HG02970 (cell line): ENCODE measurements at regions not wholly inside any gene's neighbourhood (a gene's known extent, or its start where the extent isn't known, plus 50 kb on each side); places are given as distances from the start of the nearest gene placed in this dataset.
"Not testable (repeated sequence)": the region's sequence is repeated elsewhere in the genome, so short reads cannot be mapped to it uniquely, and the experiment has no call there.

Experiments
- ATAC-seq: cut with Tn5 transposase; IDR thresholded peaks from one replicate; pipeline ENCODE4 v1.9.1; 2021; ENCODE audit warnings: mild to moderate bottlenecking, moderate library complexity, moderate number of reproducible peaks; ENCODE audit not compliant: unreplicated experiment, low FRiP score

- no peak for ATAC-seq
Measured at GRCh38 chr15:62495670-62496614, 330.9 kb upstream of the C2CD4B start.

DNA sequence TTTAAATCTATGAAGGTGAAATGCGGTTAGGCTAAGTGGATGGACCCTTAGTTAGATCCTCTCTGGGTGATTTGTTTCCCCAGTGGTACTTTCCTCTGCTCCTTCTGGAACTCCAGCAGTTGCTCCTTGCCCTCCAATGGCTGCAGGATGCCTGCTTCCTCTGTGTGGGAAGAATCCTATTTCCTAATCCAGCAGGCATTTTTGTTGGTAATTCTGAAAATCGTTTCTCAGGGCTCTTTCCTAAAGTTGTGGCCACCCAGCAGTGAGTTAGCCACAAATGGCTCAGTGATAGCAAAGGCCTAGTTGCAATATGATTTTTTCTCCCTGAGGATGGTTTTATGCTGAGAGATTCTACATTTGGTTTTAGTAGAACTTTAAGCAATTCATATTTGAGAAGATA is 332.3 kb upstream of the C2CD4B start:
- ATAC-seq = no peak

DNA sequence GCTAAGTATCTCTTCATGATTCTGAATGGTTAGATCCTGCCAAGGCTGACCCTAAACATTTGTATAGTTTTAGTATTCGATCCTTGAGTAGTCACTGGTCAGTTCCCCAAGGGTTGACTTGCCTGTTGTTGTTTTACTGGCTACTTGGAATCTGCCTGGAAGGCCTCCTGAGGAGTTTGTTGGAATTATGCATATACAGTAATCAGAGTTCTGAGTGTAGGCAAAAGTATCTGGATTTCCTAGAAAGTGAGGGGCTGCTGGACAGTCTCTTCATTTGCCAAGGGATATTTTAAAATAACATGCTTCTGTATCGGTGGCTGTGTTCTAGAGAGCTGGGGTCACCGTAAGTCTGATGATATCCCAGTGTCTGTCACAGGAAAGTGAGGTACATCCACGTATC is 333.2 kb upstream of the C2CD4B start:
- no peak for ATAC-seq

DNA sequence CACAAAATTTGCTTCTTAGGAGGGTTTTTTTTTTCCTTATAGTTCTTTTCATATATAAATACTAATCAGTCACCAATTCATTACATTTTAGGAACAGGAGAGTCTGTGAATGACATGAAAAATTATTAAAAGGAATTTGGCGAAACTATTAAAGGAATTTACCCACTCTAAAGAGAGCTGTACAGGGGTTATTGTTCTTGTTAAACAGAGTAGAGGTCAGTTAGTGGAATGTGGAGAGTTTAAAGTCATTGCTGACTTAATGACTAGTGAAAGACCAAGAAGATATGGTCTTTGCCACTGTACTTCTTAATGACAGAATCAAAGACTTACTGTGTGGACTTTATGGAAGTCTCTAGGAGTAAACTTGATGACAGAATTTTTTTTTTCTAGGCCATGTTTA is 333.6 kb upstream of the C2CD4B start:
- ATAC-seq = no peak

- no peak for ATAC-seq
Measured at GRCh38 chr15:62500325-62500724, 335.2 kb upstream of the C2CD4B start.

DNA sequence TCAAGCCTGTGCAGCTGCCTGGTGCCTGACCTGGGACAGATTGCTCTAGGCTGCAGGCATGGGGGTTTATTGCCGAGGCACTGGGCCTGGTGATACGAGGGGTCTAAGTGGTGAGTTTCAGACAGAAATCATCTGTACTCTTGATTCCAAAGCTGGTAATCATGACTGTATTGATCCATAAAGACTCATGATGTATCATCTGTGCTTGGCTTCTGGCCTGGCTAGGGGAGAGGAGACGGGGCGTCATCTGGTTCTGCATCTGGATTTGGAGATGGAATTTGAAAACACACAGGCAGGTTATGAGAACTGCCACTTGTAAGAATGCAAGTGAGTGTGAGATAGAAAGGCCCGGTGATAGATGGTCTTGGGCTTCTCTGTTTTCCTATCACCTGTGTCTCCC is 337.4 kb upstream of the C2CD4B start:
- no peak for ATAC-seq

DNA sequence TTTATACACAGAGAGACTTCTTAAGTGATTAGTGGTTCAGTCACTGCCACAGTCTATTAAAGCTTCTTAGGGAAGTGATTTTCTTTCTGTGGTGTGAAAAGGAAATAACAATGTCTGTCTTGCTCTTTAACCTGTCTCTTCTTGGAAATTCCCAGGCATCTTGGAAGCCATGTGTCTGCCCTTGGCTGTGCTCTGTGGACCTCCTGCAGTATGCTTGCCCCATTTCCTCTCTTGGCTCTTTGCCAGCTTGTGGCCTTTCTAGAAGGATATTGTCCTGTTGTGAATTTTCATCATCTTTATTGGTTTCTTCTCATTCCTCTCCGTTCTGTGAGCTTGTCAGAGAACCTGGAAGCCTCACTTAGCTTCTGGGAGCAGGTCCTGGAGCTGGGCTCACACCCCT is 338.4 kb upstream of the C2CD4B start:
- ATAC-seq = no peak

DNA sequence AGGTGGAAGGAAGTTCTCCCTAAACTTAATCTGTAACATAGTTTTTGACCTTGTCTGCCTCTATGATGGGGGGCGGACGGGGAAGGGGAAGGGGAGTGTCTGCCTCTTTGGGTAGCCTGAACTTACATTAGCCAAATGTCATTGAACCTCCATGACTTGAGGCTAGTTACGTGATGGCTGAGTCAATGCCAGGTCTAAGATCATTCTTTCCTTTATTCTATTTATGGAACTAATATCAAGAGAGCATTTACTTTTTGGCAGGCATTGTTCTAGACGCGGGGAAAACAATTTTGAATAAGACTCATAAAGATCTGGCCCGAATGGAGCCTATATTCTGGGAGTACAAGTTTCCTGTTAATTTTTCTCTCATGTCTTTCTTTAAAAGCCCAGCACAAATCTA is 340.7 kb upstream of the C2CD4B start:
- ATAC-seq = no peak

GRCh38 chr15:62506217-62506805 is 341.2 kb upstream of the C2CD4B start:
- no peak for ATAC-seq

GRCh38 chr15:62509395-62509958 is 344.4 kb upstream of the C2CD4B start:
- ATAC-seq = no peak

- ATAC-seq = no peak
Measured at GRCh38 chr15:62510791-62511190, 345.7 kb upstream of the C2CD4B start.

- ATAC-seq = no peak
Measured at GRCh38 chr15:62512904-62513303, 347.8 kb upstream of the C2CD4B start.

GRCh38 chr15:62513893-62514292 is 348.8 kb upstream of the C2CD4B start:
- no peak for ATAC-seq

DNA sequence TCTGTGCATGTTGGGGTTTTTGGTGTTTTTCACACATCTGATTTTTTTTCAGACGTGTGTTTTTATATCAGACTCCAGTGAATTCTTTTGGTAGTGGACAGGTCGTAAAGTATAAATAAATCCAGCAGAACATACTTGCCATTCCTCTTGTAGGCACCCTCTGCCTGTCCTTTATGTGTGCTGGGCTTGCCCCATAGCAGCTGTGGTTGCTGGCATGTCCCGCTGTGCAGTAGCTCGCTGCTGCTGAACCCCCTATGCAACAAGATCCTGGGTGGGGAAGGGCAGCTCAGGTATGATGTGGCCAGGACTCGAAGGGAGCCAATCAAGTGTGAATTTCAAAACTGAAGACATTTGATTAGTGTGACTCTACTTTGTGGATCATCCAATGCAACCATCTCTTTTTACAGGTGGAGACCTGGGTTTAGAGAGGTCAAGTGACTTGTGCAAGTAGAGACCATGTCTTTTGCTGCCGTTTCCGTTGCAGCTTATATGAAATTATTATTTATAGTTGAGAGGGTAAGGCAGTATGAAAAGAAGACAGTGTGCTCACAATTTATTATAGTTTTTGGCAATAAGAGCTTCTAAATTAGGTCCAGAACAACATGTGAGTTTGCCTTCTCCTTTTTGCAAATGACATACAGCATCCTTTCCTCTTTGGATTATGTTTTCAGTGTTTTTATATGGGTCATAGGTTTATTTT is 350.8 kb upstream of the C2CD4B start:
- no peak for ATAC-seq

DNA sequence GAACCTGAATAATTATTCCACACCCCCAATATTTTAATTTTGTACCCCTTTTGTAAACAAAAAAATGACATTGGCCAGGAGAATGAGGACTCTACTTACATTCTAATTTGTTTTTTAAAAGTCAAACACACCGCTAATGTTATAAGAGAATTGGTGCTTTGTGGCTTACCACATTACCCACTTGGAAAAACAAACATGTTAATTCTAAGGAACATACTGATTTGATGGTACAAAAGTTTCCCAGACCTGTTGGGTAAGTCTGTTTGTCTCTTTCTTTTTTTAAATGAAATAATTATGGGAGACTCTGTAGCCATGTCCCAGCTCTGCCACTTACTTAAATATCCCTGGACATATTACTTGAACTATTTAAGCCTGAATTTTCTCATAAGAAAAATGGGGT is 352.5 kb upstream of the C2CD4B start:
- ATAC-seq = no peak

GRCh38 chr15:62518666-62519065 is 353.6 kb upstream of the C2CD4B start:
- ATAC-seq = not testable (repeated sequence)

DNA sequence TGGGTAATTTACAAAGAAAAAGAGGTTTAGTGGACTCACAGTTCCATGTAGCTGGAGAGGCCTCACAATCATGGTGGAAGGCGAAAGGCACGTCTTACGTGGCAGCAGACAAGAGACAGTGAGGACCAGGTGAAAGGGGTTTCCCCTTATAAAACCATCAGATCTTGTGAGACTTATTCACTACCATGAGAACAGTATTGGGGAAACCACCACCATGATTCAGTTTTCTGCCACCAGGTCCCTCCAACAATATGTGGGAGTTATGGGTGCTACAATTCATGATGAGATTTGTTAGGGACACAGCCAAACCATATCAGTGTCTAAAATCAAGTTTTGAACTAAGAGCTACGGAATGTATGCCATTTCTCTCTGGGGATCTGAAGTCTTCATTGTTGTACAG is 354.8 kb upstream of the C2CD4B start:
- ATAC-seq = no peak

GRCh38 chr15:62520887-62521286 is 355.8 kb upstream of the C2CD4B start:
- ATAC-seq = no peak

- ATAC-seq = no peak
Measured at GRCh38 chr15:62521396-62521795, 356.3 kb upstream of the C2CD4B start.

- no peak for ATAC-seq
Measured at GRCh38 chr15:62524848-62525247, 359.8 kb upstream of the C2CD4B start.

DNA sequence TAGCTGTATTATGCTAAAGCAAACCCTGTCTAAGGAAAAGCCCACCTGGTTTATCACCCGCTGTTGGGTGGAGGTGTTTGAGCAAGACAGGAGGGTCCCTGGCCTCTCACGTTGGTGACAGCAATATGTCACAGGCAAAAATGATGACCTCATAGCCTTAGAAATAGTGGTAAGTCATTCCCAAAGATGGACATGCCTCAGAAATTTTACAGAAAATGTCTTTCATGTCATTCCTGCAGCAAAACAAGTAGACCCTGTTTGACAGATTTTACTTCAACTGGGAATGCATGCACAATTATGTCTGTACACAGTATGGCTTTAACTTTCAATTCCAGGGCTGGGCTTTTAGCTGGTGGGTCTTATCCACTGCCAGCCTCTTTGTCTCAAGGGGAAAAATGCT is 362.3 kb upstream of the C2CD4B start:
- no peak for ATAC-seq
